ENCODE measurements at regions not wholly inside any gene's neighbourhood (a gene's known extent, or its start where the extent isn't known, plus 50 kb on each side); places are given as distances from the start of the nearest gene placed in this dataset.
A peak's percentile ranks its signal among the peaks of the same experiment; 100 is the strongest.

GRCh38 chr16:73997340-73997711 is 299.3 kb upstream of the PSMD7 start:
- Histone ChIP-seq H3K4me3 (ENCODE audit: severe bottlenecking) (no peak overlapping the region), H3K9me3 (ENCODE audit: severe bottlenecking) (no peaks in the 10 kb centered on the region), H3K4me1 (ENCODE audit: insufficient read depth, poor library complexity, severe bottlenecking) (no peaks in the 10 kb centered on the region), H3K36me3 (ENCODE audit: low read depth) (no peaks in the 10 kb centered on the region), H3K27ac (ENCODE audit: poor library complexity, severe bottlenecking) (no peak overlapping the region), H3K27me3 (ENCODE audit: insufficient read depth, poor library complexity, severe bottlenecking) (peaks cover 4% of the 10 kb centered on the region)
- no peak; the same call in 2 of the 3 replicates for ATAC-seq (ENCODE audit: low read depth)
- no peak for TF ChIP-seq CTCF (IDR thresholded peaks at IDR 0.05; ENCODE audit: poor library complexity, severe bottlenecking)
- no peak for DNase-seq (ENCODE audit: low spot score)

- H3K27ac ChIP-seq (ENCODE audit: poor library complexity, severe bottlenecking) = no peak overlapping the region
- no peaks in the 10 kb centered on the region for H3K9me3 ChIP-seq (ENCODE audit: severe bottlenecking)
- DNase-seq (ENCODE audit: low spot score) (no peak), ATAC-seq (ENCODE audit: low read depth) (peak; percentile 46; the same call in 2 of the 3 replicates)
- no peak for TF ChIP-seq CTCF (IDR thresholded peaks at IDR 0.05; ENCODE audit: poor library complexity, severe bottlenecking)
- no peaks in the 10 kb centered on the region for H3K36me3 ChIP-seq (ENCODE audit: low read depth)
- no peak overlapping the region for H3K4me3 ChIP-seq (ENCODE audit: severe bottlenecking)
- no peaks in the 10 kb centered on the region for H3K4me1 ChIP-seq (ENCODE audit: insufficient read depth, poor library complexity, severe bottlenecking)
- peaks cover 4% of the 10 kb centered on the region for H3K27me3 ChIP-seq (ENCODE audit: insufficient read depth, poor library complexity, severe bottlenecking)
These were observed 299.8 kb upstream of the PSMD7 start for GRCh38 chr16:73996624-73997339.

- no peak for TF ChIP-seq CTCF (IDR thresholded peaks at IDR 0.05; ENCODE audit: poor library complexity, severe bottlenecking)
- DNase-seq (ENCODE audit: low spot score) = no peak
- H3K27ac ChIP-seq (ENCODE audit: poor library complexity, severe bottlenecking) = no peak overlapping the region
- no peaks in the 10 kb centered on the region for H3K36me3 ChIP-seq (ENCODE audit: low read depth)
- H3K4me3 ChIP-seq (ENCODE audit: severe bottlenecking) = no peak overlapping the region
- ATAC-seq (ENCODE audit: low read depth) = no peak
- no peaks in the 10 kb centered on the region for H3K9me3 ChIP-seq (ENCODE audit: severe bottlenecking)
- peaks cover 11% of the 10 kb centered on the region for H3K27me3 ChIP-seq (ENCODE audit: insufficient read depth, poor library complexity, severe bottlenecking)
- no peaks in the 10 kb centered on the region for H3K4me1 ChIP-seq (ENCODE audit: insufficient read depth, poor library complexity, severe bottlenecking)
These were observed 302.7 kb upstream of the PSMD7 start for GRCh38 chr16:73993878-73994277.

- no peaks in the 10 kb centered on the region for H3K9me3 ChIP-seq (ENCODE audit: severe bottlenecking)
- TF ChIP-seq CTCF (IDR thresholded peaks at IDR 0.05; ENCODE audit: poor library complexity, severe bottlenecking) = no peak
- H3K27ac ChIP-seq (ENCODE audit: poor library complexity, severe bottlenecking) = no peak overlapping the region
- no peaks in the 10 kb centered on the region for H3K4me1 ChIP-seq (ENCODE audit: insufficient read depth, poor library complexity, severe bottlenecking)
- DNase-seq (ENCODE audit: low spot score) (no peak), ATAC-seq (ENCODE audit: low read depth) (no peak)
- no peaks in the 10 kb centered on the region for H3K27me3 ChIP-seq (ENCODE audit: insufficient read depth, poor library complexity, severe bottlenecking)
- no peaks in the 10 kb centered on the region for H3K36me3 ChIP-seq (ENCODE audit: low read depth)
- no peak overlapping the region for H3K4me3 ChIP-seq (ENCODE audit: severe bottlenecking)
These were observed 318.2 kb upstream of the PSMD7 start for GRCh38 chr16:73978407-73978784.

GRCh38 chr16:73976644-73977043 is 320.0 kb upstream of the PSMD7 start:
- DNase-seq (ENCODE audit: low spot score) (no peak), ATAC-seq (ENCODE audit: low read depth) (no peak)
- TF ChIP-seq CTCF (IDR thresholded peaks at IDR 0.05; ENCODE audit: poor library complexity, severe bottlenecking) = no peak
- no peaks in the 10 kb centered on the region for H3K4me1 ChIP-seq (ENCODE audit: insufficient read depth, poor library complexity, severe bottlenecking)
- no peaks in the 10 kb centered on the region for H3K9me3 ChIP-seq (ENCODE audit: severe bottlenecking)
- no peaks in the 10 kb centered on the region for H3K36me3 ChIP-seq (ENCODE audit: low read depth)
- no peak overlapping the region for H3K4me3 ChIP-seq (ENCODE audit: severe bottlenecking)
- no peak overlapping the region for H3K27ac ChIP-seq (ENCODE audit: poor library complexity, severe bottlenecking)
- H3K27me3 ChIP-seq (ENCODE audit: insufficient read depth, poor library complexity, severe bottlenecking) = no peaks in the 10 kb centered on the region
